ENCODE measurements at regions not wholly inside any gene's neighbourhood (a gene's known extent, or its start where the extent isn't known, plus 50 kb on each side); places are given as distances from the start of the nearest gene placed in this dataset.

DNA sequence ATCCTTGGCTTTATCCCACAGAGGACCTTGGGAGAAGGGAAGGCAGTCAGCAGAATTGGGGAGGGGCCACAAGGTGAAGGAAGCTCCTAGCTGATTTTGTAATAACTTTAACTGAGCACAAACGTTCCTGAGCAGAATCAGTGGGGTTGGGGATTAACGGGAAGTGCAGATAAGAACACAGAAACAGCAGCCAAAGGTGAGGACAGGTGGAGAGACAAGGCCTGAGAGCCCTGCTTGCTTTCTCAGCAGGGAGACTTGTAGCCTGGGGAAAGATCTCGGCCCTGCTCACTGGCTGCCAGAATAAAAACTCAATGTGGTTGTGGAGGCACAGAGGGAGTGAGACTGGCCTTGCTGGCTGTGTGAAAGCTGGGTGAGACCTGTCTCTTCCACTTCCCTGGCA, 265.2 kb upstream of the FAT3 start:
- TF ChIP-seq, protein P1, sequence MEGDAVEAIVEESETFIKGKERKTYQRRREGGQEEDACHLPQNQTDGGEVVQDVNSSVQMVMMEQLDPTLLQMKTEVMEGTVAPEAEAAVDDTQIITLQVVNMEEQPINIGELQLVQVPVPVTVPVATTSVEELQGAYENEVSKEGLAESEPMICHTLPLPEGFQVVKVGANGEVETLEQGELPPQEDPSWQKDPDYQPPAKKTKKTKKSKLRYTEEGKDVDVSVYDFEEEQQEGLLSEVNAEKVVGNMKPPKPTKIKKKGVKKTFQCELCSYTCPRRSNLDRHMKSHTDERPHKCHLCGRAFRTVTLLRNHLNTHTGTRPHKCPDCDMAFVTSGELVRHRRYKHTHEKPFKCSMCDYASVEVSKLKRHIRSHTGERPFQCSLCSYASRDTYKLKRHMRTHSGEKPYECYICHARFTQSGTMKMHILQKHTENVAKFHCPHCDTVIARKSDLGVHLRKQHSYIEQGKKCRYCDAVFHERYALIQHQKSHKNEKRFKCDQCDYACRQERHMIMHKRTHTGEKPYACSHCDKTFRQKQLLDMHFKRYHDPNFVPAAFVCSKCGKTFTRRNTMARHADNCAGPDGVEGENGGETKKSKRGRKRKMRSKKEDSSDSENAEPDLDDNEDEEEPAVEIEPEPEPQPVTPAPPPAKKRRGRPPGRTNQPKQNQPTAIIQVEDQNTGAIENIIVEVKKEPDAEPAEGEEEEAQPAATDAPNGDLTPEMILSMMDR (conservative IDR thresholded peaks at IDR 0.05 in 1 of 2, IDR thresholded peaks at IDR 0.05 in 1 of 2; ENCODE audit: extremely low read depth in 1 of 2, insufficient read depth in 1 of 2, low read depth in 1 of 2, low read length in 2 of 2) = no peak
- TF ChIP-seq EZH2 (IDR thresholded peaks at IDR 0.05; ENCODE audit: borderline replicate concordance, low read length) = no peak
